Astrocyte (in vitro differentiated cells and primary cell): ENCODE measurements at regions not wholly inside any gene's neighbourhood (a gene's known extent, or its start where the extent isn't known, plus 50 kb on each side); places are given as distances from the start of the nearest gene placed in this dataset.

Experiments used
- DNase-seq: peaks from one replicate; pipeline ENCODE4 v3.0.0-alpha.2; 2010; ENCODE audit warnings: low read depth
- FAIRE-seq: peaks from 2 replicates; lab custom pipeline; 2011; peaks lifted over from hg19 to GRCh38; lab: Jason Lieb, UNC
- H2AFZ ChIP-seq: 2 replicates; pipeline ENCODE4 v1.6.0; 2012; ENCODE audit warnings: low read depth, low read length, inconsistent platforms
- H3K27ac ChIP-seq: 2 replicates; pipeline ENCODE4 v1.5.1; 2011; ENCODE audit warnings: low read depth, low read length, inconsistent platforms
- H3K27me3 ChIP-seq: 2 replicates; pipeline ENCODE4 v1.6.0; 2011; ENCODE audit warnings: low read length, inconsistent platforms; ENCODE audit not compliant: insufficient read depth
- H3K36me3 ChIP-seq: 2 replicates; pipeline ENCODE4 v1.5.1; 2011; ENCODE audit warnings: low read length, inconsistent platforms; ENCODE audit not compliant: insufficient read depth
- H3K4me1 ChIP-seq: 2 replicates; pipeline ENCODE4 v1.5.1; 2011; ENCODE audit warnings: low read length, inconsistent platforms; ENCODE audit not compliant: insufficient read depth
- H3K4me2 ChIP-seq: 2 replicates; pipeline ENCODE4 v1.6.0; 2012; ENCODE audit warnings: low read length, inconsistent platforms
- H3K4me3 ChIP-seq: 2 replicates; pipeline ENCODE4 v1.5.1; 2011; ENCODE audit warnings: low read depth, mild to moderate bottlenecking, low read length, inconsistent platforms; ENCODE audit not compliant: insufficient read depth
- H3K79me2 ChIP-seq: 2 replicates; pipeline ENCODE4 v1.6.0; 2012; ENCODE audit warnings: mild to moderate bottlenecking, low read length, inconsistent platforms; ENCODE audit not compliant: insufficient read depth
- H3K9ac ChIP-seq: 2 replicates; pipeline ENCODE4 v1.6.0; 2012; ENCODE audit warnings: mild to moderate bottlenecking, low read length, inconsistent platforms
- H3K9me3 ChIP-seq: 2 replicates; pipeline ENCODE4 v1.5.1; 2012; ENCODE audit warnings: low read depth, mild to moderate bottlenecking, low read length, inconsistent platforms; ENCODE audit not compliant: insufficient read depth
- H4K20me1 ChIP-seq: 2 replicates; pipeline ENCODE4 v1.6.0; 2012; ENCODE audit warnings: low read length, inconsistent platforms; ENCODE audit not compliant: insufficient read depth
- H3K27ac Mint-ChIP-seq: one replicate; pipeline ENCODE4 v1.8.0; 2021; ENCODE audit warnings: mild to moderate bottlenecking, mixed read lengths; ENCODE audit not compliant: unreplicated experiment
- H3K27me3 Mint-ChIP-seq: one replicate; pipeline ENCODE4 v1.8.0; 2021; ENCODE audit warnings: low read depth, mixed read lengths; ENCODE audit not compliant: unreplicated experiment
- H3K36me3 Mint-ChIP-seq: one replicate; pipeline ENCODE4 v1.8.0; 2021; ENCODE audit warnings: low read depth, mixed read lengths; ENCODE audit not compliant: unreplicated experiment
- H3K4me1 Mint-ChIP-seq: one replicate; pipeline ENCODE4 v1.8.0; 2021; ENCODE audit warnings: low read depth, mixed read lengths; ENCODE audit not compliant: unreplicated experiment
- H3K4me3 Mint-ChIP-seq: one replicate; pipeline ENCODE4 v1.8.0; 2021; ENCODE audit warnings: mild to moderate bottlenecking, moderate library complexity, mixed read lengths; ENCODE audit not compliant: unreplicated experiment
- H3K9me3 Mint-ChIP-seq: one replicate; pipeline ENCODE4 v1.8.0; 2021; ENCODE audit warnings: mild to moderate bottlenecking, mixed read lengths; ENCODE audit not compliant: unreplicated experiment
- CTCF ChIP-seq: IDR thresholded peaks from 2 replicates; pipeline ENCODE4 v1.5.1; 2011; ENCODE audit warnings: low read depth, mild to moderate bottlenecking, inconsistent platforms, low read length, moderate library complexity; ENCODE audit not compliant: insufficient read depth
- EZH2 ChIP-seq: IDR thresholded peaks from 2 replicates; pipeline ENCODE4 v1.6.1; 2012; ENCODE audit warnings: mild to moderate bottlenecking, low read length, inconsistent platforms; ENCODE audit not compliant: insufficient read depth

GRCh38 chr1:239678181-239678580 lies 291.8 kb downstream of the CHRM3 start:
- Histone ChIP-seq H3K4me3 (no peak overlapping the region), H3K9ac (no peak overlapping the region), H3K27ac (no peak overlapping the region), H3K27me3 (no peaks in the 10 kb centered on the region), H3K9me3 (no peaks in the 10 kb centered on the region), H2AFZ (no peak overlapping the region), H3K4me2 (no peak overlapping the region), H3K79me2 (no peaks in the 10 kb centered on the region), H3K36me3 (no peaks in the 10 kb centered on the region), H3K4me1 (no peaks in the 10 kb centered on the region), H4K20me1 (no peaks in the 10 kb centered on the region)
- DNase-seq = no peak
- H3K27ac Mint-ChIP-seq = no peak overlapping the region
- H3K9me3 Mint-ChIP-seq = peaks cover 5% of the 10 kb centered on the region
- H3K36me3 Mint-ChIP-seq = no peaks in the 10 kb centered on the region
- no peak overlapping the region for H3K4me3 Mint-ChIP-seq
- no peak for FAIRE-seq
- no peaks in the 10 kb centered on the region for H3K27me3 Mint-ChIP-seq
- H3K4me1 Mint-ChIP-seq = peaks cover 14% of the 10 kb centered on the region
- TF ChIP-seq EZH2 = no peak

DNA sequence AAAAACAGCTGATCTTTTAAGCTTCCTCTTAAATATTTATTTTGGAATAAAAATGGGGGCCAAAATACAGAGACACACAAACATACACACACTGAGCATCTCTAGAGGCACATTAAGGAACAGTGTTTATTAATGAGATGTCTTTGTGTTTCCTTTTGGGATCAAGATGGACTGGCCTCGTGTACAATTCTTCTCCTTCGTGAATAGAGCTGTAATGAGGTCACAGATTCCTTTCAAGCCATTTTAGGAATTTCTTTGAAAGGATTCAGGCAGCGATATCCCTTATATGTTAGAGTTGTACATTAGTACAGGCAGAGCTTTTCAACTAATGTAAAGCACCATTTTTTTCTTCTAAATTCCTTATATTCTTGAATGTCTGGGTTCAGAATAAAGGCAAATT lies 295.7 kb downstream of the CHRM3 start:
- Histone ChIP-seq H2AFZ (no peak overlapping the region), H3K36me3 (no peaks in the 10 kb centered on the region), H3K9me3 (no peaks in the 10 kb centered on the region), H3K27me3 (no peaks in the 10 kb centered on the region), H3K9ac (no peak overlapping the region), H3K4me2 (no peak overlapping the region), H3K79me2 (no peaks in the 10 kb centered on the region), H4K20me1 (no peaks in the 10 kb centered on the region), H3K27ac (no peak overlapping the region), H3K4me3 (no peak overlapping the region), H3K4me1 (no peaks in the 10 kb centered on the region)
- peaks cover 4% of the 10 kb centered on the region for H3K9me3 Mint-ChIP-seq
- no peaks in the 10 kb centered on the region for H3K36me3 Mint-ChIP-seq
- DNase-seq = no peak
- FAIRE-seq = no peak
- no peaks in the 10 kb centered on the region for H3K27me3 Mint-ChIP-seq
- TF ChIP-seq EZH2 (no peak), CTCF (no peak)
- H3K4me3 Mint-ChIP-seq = no peak overlapping the region
- H3K27ac Mint-ChIP-seq = no peak overlapping the region
- peaks cover 8% of the 10 kb centered on the region for H3K4me1 Mint-ChIP-seq

GRCh38 chr1:239682960-239683359 lies 296.6 kb downstream of the CHRM3 start:
- Histone ChIP-seq H2AFZ (no peak overlapping the region), H3K9me3 (no peaks in the 10 kb centered on the region), H3K4me1 (no peaks in the 10 kb centered on the region), H3K79me2 (no peaks in the 10 kb centered on the region), H3K36me3 (no peaks in the 10 kb centered on the region), H3K9ac (no peak overlapping the region), H3K4me2 (no peak overlapping the region), H3K4me3 (no peak overlapping the region), H4K20me1 (no peaks in the 10 kb centered on the region), H3K27ac (no peak overlapping the region), H3K27me3 (no peaks in the 10 kb centered on the region)
- no peak for TF ChIP-seq CTCF
- TF ChIP-seq EZH2 = no peak
- no peak overlapping the region for H3K27ac Mint-ChIP-seq
- no peak for FAIRE-seq
- no peak overlapping the region for H3K4me3 Mint-ChIP-seq
- H3K9me3 Mint-ChIP-seq = peaks cover 4% of the 10 kb centered on the region
- no peaks in the 10 kb centered on the region for H3K36me3 Mint-ChIP-seq
- no peak for DNase-seq
- peaks cover 2% of the 10 kb centered on the region for H3K4me1 Mint-ChIP-seq
- H3K27me3 Mint-ChIP-seq = no peaks in the 10 kb centered on the region
